Heart left ventricle (tissue), 13 donors: ENCODE measurements at regions not wholly inside any gene's neighbourhood (a gene's known extent, or its start where the extent isn't known, plus 50 kb on each side); places are given as distances from the start of the nearest gene placed in this dataset.

ENCODE experiments used
- CTCF ChIP-seq, 12 donors: fragments of 200-600 bp; sonication (generic) in 4 of 12; IDR thresholded peaks; one replicate each; pipeline versions ENCODE4 v1.5.0 to v1.8.0; 2018 to 2022; ENCODE audit warnings: antibody characterized with exemption in 12 of 12, mild to moderate bottlenecking in 5 of 12
- POLR2A ChIP-seq, 2 donors: fragments of 450-650 bp; IDR thresholded peaks; one replicate each; pipeline ENCODE4 v1.6.1; 2017; ENCODE audit warnings: antibody characterized with exemption in 2 of 2, mild to moderate bottlenecking in 2 of 2, moderate library complexity in 2 of 2
- donor health status: ischemic (EF 13 %, LVEDD 7.1; RV severe dilation, severe dysfunction).
- donor health status: DM: no; HTN: yes; CAD: no.
- donor health status: DM: no; HTN: no; CAD: no.
- donor health status: ischemic (EF 25% LVEDD 6.9; RV normal size, moderate dysfunction).
- donor health status: ischemic (EF 25% LVEDD 5.7; RV mildly dilated, moderate dysfunction).
- donor health status: ischemic (EF 35%, LVEDD 5.7; RV mildly dilated, moderate dysfunction).
- donor health status: nonischemic (EF 11% LVEDD 7.7; RV severe dilation, severe dysfunction).
- donor health status: DM: yes; HTN: yes; CAD: no.
- donor health status: PGD.
- donor health status: ischemic (EF 29% LVEDD 5.4; RV normal size, mild dysfunction).
- donor health status: nonischemic (EF 23%, LVEDD 6.1; RV moderate dilation, normal function).

- TF ChIP-seq CTCF (IDR thresholded peaks at IDR 0.05): no peak
- TF ChIP-seq POLR2A (IDR thresholded peaks at IDR 0.05): no peak
Observed at GRCh38 chr7:12494687-12495024, 75.9 kb upstream of the SCIN start.
